GM12878 (cell line): ENCODE measurements at regions not wholly inside any gene's neighbourhood (a gene's known extent, or its start where the extent isn't known, plus 50 kb on each side); places are given as distances from the start of the nearest gene placed in this dataset.

Experiments used
- BCLAF1 ChIP-seq: fragments of 450-650 bp; IDR thresholded peaks from 2 replicates; pipeline ENCODE4 v1.6.1; 2017; ENCODE audit warnings: antibody characterized with exemption, mild to moderate bottlenecking, moderate library complexity
- EGR1 ChIP-seq, 2 experiments: IDR thresholded peaks; 1 replicate in 1 of 2; 2 replicates in 1 of 2; pipeline ENCODE4 v1.6.1; 2011 to 2012; ENCODE audit warnings: low read depth in 2 of 2, low read length in 2 of 2, borderline replicate concordance in 1 of 2, mild to moderate bottlenecking in 1 of 2, moderate library complexity in 1 of 2
- FOS ChIP-seq: IDR thresholded peaks from 3 replicates; pipeline ENCODE4 v1.6.1; 2011; ENCODE audit warnings: borderline replicate concordance; ENCODE audit not compliant: insufficient read length; ENCODE audit errors: extremely low read depth
- HDAC2 ChIP-seq: fragments of 200-600 bp; sonication (generic); IDR thresholded peaks from 2 replicates; pipeline ENCODE4 v1.6.1; 2017
- SMAD5 ChIP-seq: IDR thresholded peaks from 2 replicates; pipeline ENCODE4 v1.6.1; 2016; ENCODE audit warnings: antibody characterized with exemption, low read depth
- SP1 ChIP-seq: IDR thresholded peaks from one replicate; pipeline ENCODE4 v1.6.1; 2011; ENCODE audit warnings: low read depth, low read length
- TAF1 ChIP-seq: IDR thresholded peaks from 2 replicates; pipeline ENCODE4 v1.6.1; 2011; ENCODE audit warnings: mild to moderate bottlenecking, low read depth, low read length, borderline replicate concordance
- TBL1XR1 ChIP-seq: IDR thresholded peaks from 2 replicates; pipeline ENCODE4 v1.6.1; 2012; ENCODE audit warnings: low read depth, low read length, improper control_type of control experiment
- TF ChIP-seq, protein P1 (sequence below), 3 experiments: IDR thresholded peaks in 2 of 3; conservative IDR thresholded peaks in 1 of 3; 2 replicates each; pipeline ENCODE4 v1.5.1; 2011; ENCODE audit warnings: low read depth in 3 of 3, low read length in 3 of 3, mild to moderate bottlenecking in 3 of 3, control low read depth in 2 of 3, moderate library complexity in 2 of 3, inconsistent platforms in 1 of 3, mixed read lengths in 1 of 3; ENCODE audit not compliant: control insufficient read depth in 2 of 3, insufficient read depth in 1 of 3; ENCODE audit errors: extremely low read depth in 1 of 3
- TF ChIP-seq, protein P2 (sequence below): fragments of 450-650 bp; formaldehyde crosslinking; IDR thresholded peaks from 2 replicates; pipeline ENCODE4 v1.4.0; 2020; ENCODE audit warnings: mild to moderate bottlenecking, moderate library complexity
- TF ChIP-seq, protein P3 (sequence below): fragments of 450-650 bp; IDR thresholded peaks from 2 replicates; pipeline ENCODE4 v1.6.1; 2016; ENCODE audit warnings: mild to moderate bottlenecking

DNA sequence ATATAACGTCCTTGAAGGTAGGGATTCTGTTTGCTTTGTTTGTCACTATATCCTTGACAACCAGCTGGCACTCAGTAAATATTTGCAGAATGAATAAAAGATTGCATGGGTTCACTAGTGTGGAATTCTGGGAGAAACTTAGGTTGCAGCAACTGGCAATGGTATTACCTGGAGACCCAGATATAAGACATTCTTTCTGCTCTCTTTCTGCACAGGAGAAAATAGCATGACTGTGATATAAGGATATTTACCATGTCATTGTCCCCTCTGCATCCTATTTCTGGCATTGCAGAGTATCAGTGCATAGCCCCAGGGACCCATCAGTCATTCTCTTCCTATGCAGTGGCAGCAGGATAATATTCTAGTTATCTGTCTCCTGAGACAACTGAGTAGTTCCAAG lies 308.9 kb upstream of the LRRC7 start:
- no peak for TF ChIP-seq TAF1
- TF ChIP-seq, protein P1, sequence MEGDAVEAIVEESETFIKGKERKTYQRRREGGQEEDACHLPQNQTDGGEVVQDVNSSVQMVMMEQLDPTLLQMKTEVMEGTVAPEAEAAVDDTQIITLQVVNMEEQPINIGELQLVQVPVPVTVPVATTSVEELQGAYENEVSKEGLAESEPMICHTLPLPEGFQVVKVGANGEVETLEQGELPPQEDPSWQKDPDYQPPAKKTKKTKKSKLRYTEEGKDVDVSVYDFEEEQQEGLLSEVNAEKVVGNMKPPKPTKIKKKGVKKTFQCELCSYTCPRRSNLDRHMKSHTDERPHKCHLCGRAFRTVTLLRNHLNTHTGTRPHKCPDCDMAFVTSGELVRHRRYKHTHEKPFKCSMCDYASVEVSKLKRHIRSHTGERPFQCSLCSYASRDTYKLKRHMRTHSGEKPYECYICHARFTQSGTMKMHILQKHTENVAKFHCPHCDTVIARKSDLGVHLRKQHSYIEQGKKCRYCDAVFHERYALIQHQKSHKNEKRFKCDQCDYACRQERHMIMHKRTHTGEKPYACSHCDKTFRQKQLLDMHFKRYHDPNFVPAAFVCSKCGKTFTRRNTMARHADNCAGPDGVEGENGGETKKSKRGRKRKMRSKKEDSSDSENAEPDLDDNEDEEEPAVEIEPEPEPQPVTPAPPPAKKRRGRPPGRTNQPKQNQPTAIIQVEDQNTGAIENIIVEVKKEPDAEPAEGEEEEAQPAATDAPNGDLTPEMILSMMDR (IDR thresholded peaks at IDR 0.05 in 2 of 3, conservative IDR thresholded peaks at IDR 0.05 in 1 of 3; ENCODE audit: control insufficient read depth in 2 of 3, extremely low read depth in 1 of 3, insufficient read depth in 1 of 3, low read depth in 3 of 3, low read length in 3 of 3), result no peak
- TF ChIP-seq SMAD5, result no peak
- TF ChIP-seq TBL1XR1, result no peak
- TF ChIP-seq FOS, result no peak
- TF ChIP-seq HDAC2, result no peak
- no peak for TF ChIP-seq SP1
- TF ChIP-seq, protein P2, sequence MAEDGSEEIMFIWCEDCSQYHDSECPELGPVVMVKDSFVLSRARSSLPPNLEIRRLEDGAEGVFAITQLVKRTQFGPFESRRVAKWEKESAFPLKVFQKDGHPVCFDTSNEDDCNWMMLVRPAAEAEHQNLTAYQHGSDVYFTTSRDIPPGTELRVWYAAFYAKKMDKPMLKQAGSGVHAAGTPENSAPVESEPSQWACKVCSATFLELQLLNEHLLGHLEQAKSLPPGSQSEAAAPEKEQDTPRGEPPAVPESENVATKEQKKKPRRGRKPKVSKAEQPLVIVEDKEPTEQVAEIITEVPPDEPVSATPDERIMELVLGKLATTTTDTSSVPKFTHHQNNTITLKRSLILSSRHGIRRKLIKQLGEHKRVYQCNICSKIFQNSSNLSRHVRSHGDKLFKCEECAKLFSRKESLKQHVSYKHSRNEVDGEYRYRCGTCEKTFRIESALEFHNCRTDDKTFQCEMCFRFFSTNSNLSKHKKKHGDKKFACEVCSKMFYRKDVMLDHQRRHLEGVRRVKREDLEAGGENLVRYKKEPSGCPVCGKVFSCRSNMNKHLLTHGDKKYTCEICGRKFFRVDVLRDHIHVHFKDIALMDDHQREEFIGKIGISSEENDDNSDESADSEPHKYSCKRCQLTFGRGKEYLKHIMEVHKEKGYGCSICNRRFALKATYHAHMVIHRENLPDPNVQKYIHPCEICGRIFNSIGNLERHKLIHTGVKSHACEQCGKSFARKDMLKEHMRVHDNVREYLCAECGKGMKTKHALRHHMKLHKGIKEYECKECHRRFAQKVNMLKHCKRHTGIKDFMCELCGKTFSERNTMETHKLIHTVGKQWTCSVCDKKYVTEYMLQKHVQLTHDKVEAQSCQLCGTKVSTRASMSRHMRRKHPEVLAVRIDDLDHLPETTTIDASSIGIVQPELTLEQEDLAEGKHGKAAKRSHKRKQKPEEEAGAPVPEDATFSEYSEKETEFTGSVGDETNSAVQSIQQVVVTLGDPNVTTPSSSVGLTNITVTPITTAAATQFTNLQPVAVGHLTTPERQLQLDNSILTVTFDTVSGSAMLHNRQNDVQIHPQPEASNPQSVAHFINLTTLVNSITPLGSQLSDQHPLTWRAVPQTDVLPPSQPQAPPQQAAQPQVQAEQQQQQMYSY, result no peak
- TF ChIP-seq, protein P3, sequence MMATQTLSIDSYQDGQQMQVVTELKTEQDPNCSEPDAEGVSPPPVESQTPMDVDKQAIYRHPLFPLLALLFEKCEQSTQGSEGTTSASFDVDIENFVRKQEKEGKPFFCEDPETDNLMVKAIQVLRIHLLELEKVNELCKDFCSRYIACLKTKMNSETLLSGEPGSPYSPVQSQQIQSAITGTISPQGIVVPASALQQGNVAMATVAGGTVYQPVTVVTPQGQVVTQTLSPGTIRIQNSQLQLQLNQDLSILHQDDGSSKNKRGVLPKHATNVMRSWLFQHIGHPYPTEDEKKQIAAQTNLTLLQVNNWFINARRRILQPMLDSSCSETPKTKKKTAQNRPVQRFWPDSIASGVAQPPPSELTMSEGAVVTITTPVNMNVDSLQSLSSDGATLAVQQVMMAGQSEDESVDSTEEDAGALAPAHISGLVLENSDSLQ, result no peak
- no peak for TF ChIP-seq BCLAF1
- no peak for TF ChIP-seq EGR1 (IDR thresholded peaks at IDR 0.05; ENCODE audit: borderline replicate concordance in 1 of 2, low read depth in 2 of 2, low read length in 2 of 2)
